NCI-H748 treated with DMSO at 0.1 percent for 48 hours (cell line): ENCODE measurements at regions not wholly inside any gene's neighbourhood (a gene's known extent, or its start where the extent isn't known, plus 50 kb on each side); places are given as distances from the start of the nearest gene placed in this dataset.
"Not testable (repeated sequence)": the region's sequence is repeated elsewhere in the genome, so short reads cannot be mapped to it uniquely, and the experiment has no call there.

Source experiments
- DNase-seq: peaks from one replicate; lab custom pipeline; 2025; lab: John Stamatoyannopoulos, UW

DNA sequence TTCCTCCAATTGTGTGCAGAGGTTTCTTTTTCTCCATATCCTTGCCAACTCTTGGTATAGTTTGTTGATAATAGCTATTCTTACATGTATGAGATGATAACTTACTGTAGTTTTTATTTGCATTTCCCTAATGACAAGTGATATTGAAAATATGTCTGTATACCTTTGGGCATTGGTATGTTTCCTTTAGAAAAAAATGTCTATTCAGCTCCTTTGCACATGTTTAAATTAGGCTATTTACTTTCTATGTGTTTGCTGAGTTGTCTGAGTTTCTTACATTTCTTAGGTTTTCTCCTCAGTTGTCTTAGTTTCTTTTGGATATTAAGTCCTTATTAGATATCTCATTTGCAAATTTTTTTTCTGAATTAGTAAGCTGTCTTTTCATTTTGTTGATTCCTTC, 487.3 kb upstream of the EPHA5 start:
- no peak for DNase-seq

DNA sequence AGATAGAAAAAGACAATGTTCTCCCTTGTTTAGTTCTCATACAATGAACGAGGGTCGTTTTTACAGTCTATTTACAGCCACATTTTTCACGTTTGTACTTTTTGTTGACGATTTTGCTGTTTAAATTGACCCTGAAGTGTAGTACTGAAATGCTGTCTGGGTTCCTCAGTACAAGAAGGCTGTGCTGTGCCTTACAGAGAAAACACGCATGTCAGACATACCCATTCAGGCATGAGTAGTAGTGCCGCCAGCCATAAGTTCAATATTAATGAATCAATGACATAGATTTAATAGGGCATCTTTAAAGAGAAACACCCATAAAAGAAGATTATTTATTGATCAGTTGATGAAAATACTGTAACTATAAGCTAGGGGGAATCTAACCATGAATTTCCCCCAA, 459.8 kb upstream of the EPHA5 start:
- no peak for DNase-seq

DNA sequence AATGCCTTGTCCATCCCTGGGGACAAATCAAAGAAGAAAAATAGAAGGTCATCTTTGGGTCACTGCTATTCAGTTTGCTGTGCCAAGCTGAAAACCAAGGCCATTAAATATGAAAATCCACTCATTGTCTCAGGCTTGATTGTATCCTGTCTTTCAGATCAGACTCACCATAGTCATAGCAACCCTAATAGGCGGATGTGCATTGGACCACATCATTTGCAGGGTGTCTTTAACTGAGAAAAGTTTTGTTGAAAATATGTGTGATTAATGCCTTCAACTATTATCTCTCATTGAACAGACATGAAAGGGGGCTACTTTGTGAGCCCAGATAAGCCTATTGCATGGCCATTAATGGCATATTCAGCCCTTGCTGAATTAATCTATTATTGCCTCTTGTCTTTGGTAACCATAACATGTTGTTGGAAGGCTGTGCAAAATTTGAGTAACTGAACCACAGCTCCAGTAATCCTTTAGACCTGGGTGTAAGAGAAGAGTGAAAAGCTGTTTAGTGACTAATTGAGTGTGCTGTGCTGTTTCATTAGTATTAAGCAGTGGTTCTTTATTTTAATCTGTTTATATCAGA, 453.6 kb upstream of the EPHA5 start:
- DNase-seq: no peak

DNA sequence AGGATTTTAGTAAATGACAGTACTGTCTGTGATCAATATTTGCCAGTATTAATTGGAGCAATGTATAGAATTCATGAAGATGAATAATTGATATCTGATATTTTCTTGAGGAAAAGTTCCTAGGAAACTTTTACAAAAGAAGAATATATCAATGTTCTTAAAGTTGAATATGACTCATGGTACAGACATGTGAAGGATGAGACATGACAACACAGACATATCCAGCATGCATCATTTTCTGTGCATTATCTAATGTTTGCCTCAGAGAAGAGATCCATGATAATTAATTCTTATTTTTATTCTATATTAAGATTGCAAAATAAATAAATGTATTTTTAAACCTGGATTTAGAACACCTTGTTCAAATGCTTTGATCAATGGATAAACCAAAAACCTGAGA, 452.9 kb upstream of the EPHA5 start:
- no peak for DNase-seq

DNA sequence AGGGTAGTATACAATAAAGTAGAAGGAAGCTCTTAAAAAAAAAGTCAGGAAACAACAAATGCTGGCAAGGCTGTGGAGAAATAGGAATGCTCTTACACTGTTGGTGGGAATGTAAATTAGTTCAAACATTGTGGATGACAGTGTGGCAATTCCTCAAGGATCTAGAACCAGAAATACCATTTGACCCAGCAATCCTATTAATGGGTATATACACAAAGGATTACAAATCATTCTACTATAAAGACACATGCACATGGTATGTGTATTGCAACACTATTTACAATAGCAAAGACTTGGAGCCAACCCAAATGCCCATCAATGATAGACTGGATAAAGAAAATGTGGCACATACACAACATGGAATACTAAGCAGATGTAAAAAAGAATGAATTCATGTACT, 444.9 kb upstream of the EPHA5 start:
- DNase-seq: not testable (repeated sequence)

DNA sequence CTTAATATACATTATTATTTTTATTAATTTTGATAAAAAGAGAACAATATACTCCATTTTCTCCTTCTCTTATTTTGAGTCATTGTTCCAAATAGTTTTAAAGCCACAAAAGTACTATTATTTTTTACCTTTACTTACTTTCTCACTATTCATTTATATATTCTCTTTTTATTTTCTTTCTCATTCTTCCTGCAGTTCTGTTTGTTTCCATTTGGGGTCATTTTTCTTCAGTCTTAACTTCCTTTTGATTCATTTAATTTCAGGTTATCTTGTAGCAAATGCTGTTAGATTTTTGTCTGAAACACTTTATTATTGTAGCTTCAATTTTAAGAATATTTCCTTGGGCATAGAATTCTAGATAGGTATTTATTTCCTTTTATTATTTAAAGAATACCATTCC, 438.6 kb upstream of the EPHA5 start:
- DNase-seq: no peak

DNA sequence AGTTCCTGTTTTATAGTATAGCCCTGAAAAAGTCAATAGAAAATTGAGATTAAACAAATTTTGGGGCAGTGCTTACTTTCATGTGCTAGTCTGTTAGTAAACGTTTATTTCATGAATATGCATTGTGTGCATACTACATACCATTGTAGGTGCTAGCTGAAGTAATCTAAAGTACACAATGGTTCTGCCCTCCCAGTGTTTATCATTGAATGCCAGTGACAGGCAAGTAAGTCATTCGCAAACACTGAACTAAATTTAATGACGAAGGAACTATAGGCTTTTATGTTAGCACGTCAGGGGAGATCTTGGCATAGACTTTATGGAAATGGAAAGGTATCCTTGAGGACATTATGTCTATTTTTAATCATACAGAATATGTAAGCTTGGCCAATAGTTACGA, 426.9 kb upstream of the EPHA5 start:
- no peak for DNase-seq

DNA sequence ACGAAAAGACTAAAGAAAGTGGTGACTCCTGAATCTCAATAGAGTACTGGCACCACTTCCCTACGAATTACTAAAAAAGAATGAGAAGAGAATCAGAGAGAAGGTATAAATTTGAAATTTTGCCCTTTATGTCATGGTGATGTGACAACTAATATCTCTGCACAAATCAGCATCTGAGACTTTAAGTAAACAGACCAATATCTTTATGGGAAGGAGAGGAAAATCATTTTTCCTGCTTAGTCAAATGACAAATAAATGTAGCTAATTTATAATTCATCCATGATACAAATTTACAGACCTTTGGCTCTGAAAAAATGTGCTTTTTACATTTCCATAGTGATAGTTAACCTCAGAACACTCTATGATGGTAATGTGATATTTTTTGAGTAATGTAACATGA, 424.8 kb upstream of the EPHA5 start:
- no peak for DNase-seq

DNA sequence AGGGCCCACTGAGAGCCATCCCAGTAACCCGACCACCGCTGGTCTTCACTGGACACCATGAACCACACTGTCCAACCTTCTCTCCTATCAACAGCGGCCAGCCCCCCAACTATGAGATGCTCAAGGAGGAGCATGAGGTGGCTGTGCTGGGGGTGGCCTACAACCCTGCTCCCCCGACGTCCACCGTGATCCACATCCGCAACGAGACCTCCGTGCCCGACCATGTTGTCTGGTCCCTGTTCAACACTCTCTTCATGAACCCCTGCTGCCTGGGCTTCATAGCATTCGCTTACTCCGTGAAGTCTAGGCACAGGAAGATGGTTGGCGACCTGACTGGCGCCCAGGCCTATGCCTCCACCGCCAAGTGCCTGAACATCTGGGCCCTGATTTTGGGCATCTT, 423.8 kb upstream of the EPHA5 start:
- no peak for DNase-seq

DNA sequence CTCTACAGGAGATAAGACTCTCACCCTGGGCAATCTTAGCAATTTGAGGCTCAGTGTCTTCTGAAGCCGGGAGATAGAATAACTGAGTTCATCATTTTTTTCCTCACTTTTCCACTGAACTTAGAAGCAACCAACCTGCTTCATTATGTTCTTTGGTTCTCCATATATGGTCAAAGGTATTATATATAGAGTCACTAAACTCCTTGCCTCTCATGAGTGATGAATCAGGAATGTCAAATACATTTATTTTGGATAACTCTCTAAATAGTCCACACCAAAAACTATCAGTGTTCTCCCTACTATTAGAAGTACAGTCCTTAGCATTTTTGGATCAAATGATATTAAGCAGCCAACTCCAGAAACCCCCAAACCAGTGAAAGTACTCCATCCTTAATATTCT, 421.5 kb upstream of the EPHA5 start:
- DNase-seq: no peak

DNA sequence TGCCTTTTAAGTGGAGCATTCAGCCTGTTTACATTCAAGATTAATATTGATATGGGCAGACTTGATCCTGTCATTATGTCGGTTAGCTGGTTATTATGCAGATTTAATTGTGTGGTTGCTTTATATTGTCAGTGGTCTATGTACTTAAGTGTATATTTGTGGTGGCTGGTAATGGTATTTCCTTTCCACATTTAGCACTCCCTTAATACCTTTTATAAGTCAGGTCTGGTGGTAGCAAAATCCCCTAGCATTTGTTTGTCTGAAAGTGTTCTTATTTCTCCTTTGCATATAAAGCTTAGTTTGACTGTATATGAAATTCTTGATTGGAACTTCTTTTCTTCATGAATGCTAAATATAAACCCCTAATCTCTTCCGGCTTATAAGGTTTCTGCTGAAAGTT, 403.7 kb upstream of the EPHA5 start:
- DNase-seq: no peak

DNA sequence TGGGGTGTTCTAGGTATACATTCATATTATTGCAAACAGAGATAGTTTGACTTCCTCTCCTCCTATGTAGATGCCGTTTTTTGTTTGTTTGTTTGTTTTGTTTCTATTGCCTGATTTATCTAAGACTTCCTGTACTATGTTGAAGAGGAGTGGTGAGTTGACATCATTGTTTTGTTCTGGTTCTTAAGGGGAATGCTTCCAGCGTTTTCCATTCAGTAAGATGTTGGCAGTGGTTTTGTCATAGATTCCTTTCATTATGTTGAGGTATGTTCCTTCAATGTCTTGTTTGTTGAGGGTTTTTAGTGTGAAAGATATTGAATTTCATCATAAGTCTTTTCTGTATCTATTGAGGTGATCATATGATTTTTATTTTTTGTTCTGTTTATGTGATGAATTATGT, 401.6 kb upstream of the EPHA5 start:
- no peak for DNase-seq

DNA sequence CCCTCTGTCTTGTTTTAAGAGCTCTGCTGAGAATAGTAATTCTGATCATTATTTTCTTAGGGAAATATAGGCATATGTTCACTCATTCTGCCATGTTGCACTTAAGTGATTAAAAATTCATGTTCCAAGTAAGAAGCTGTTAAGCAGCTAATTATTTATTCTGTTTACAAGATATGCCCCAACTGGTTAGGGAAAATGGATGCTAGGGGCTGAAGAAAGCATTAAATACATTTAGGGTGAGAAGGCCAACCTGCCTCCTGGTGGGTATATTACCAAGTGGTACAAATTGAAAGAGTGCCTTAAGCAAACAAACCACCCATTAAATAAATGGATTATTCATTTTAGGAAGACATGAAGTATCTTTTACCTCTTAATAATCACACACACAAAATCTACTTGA, 392.6 kb upstream of the EPHA5 start:
- DNase-seq: no peak

DNA sequence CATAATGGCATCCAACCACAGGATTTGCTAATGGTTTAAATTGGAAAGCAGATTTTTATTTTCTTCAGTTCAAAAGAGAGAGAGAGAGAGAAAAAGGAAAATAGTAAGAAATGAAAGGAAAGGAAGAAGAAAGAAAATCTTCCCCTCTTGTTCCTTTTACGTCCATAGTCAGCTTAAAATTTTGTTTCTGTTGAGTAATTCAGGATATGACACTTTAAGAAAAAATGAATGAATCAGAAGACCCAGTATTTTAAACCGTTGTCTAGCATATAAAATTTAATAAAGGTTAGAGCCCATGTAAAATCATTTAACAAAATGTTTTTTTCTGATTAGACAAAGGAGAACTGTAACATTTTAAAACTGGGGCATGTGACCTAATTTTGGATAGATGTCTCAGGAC, 391.8 kb upstream of the EPHA5 start:
- no peak for DNase-seq

DNA sequence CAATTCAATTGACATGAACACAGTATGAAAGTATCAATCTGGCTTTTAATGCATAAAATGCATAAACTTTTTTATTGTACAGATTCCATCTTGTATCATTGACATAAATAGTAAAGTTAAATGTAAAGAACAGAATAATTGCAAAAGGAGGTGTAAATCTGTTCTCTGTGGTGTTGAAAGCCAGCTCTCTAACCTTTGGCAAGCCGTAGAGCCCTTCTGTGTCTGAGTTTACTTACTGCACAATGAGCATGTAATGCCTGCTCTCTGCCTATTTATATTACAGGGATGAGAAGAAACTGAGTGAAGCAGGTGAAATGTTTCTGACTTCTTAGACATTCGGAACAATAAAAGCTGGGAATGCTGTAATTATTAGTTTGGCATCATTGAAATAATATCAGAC, 389.3 kb upstream of the EPHA5 start:
- no peak for DNase-seq

DNA sequence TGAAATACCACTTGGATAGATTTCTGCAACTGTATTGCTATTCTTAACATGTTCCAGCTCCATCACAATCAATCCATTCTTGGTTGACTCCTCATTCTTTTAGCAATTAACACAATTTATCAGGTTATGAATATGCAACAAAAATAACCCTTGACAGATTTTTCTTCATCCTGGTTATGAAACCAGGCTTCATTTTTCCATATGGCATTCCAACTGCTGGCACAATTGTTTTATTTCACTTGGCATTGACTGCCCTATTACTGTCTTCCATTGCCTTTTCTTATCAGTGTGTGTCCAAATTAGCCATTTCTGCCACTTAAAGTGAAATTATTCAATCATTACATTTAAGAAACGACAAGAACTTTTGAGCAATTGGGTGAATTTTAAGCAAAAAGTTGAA, 388.8 kb upstream of the EPHA5 start:
- DNase-seq: no peak

DNA sequence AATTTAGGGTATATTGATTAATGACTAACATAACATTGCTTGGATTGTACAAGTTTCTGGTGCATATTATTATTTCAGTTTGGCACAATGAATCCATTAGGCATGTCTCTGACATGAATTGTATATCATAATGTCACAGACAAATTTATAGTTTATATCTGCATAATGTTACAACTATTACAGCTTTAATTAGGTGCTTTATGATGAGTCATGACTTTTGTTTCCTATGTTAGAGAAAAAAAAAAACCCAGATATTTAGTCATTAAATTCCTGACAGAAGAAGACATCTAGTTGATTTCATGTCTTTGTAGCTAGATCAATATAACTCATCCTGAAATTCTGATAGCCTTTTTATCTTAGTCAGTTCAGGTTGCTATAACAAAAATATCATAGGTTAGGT, 385.7 kb upstream of the EPHA5 start:
- no peak for DNase-seq

DNA sequence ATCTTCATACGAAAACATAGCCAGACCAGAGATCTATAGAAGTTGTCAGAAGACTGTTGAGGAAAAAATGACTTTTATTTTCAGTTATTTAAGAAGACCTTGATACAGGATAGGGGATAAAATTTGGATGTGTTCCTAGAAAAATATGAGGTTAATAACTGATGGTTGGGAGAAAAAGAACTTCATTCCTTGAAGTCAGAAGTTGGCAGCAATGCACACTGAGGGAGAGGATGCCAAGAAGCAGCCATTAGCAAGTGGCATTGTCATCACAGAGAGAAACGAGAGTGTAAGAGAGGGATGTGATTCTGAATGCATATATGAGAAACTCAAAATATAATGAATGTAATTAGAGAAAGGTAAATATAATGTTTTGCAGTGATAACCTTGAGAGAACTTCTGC, 382.1 kb upstream of the EPHA5 start:
- DNase-seq: no peak

DNA sequence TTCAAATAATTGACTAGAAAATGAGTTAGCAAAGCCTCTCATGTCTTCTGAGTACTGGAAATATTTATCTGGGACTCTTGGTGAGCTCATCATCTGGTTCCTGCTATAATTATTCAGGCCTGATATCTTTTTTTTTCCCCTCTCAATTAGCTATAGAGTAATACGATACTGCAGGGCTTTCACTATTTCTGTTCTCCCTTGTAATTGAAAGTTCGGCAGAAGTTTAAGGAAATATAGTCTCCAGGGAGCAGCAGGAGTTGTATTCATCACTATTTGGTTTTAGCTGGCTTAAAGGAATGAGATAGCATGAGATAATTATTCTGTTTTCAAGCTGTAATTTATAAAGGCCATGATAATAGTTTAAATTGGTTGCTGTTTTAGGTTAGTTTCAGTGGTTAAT, 378.6 kb upstream of the EPHA5 start:
- no peak for DNase-seq

DNA sequence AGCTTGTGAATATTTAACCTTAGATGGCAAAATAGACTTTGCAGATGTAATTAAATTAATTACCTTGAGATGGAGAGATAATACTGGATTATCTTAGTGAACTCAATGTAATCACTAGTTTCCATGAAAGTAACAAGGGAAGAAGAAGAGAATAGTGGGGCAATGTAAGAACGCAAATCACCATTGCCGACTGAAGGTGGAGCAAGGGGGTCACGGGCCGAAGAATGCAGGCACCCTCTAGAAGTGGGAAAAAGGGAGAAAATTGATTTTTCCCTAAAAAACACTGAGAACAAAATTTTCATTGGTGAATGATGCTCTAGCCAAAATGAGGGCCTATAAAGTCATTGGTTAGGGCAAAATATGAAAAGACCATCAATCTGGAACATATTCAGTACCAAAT, 375.6 kb upstream of the EPHA5 start:
- no peak for DNase-seq

DNA sequence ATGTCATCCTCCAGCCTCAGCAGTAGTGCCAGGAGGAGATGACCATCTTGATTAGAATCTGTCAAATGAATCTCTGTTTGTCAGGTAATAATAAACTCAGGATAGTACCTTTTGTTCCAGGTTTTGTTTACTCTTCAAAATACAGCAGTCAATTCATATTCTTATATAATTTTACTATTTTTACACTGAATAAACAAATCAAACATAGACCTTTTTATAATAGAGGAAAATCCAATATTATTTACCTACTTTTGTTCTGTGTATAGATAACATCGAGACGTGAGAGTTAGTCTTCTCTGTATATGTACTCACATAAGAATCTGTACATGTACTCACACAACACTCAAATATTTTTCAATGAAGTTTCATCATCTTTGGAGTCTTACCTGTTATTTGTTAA, 365.4 kb upstream of the EPHA5 start:
- no peak for DNase-seq

DNA sequence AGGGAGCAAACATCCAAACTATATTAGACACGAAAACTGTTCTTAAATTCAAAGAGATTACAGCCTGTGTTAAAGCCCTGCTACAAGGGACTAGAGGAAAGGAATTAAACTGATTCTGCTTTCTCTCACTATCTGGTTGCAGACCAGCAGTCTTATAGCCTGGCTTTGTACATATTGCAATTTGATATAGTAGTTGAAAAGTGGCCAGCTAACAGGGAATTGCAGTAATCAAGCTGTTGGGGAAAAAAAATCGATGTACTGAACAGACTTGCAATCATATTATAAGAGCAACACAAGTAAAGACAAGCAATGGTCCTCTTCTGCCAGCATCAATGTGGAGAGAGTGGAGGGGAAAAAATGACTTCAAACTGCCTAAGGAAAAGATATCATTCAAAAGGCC, 364.4 kb upstream of the EPHA5 start:
- no peak for DNase-seq

DNA sequence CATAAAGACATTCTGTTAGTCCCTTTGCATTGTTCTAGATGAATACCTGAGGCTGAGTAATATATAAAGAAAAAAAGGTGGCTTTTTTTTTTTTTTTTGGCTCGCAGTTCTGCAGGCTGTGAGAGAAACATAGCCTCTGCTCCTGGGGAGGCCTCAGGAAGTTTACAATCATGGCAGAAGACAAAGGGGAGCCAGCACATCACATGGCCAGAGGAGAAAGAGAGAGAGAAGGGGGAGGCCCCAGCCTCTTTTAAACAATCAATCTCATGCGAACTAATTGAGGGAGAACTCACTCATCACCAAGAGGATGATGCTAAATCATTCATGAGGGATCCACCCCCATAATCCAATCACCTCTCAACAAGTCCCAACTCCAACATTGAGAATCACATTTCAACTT, 364.0 kb upstream of the EPHA5 start:
- DNase-seq: no peak

DNA sequence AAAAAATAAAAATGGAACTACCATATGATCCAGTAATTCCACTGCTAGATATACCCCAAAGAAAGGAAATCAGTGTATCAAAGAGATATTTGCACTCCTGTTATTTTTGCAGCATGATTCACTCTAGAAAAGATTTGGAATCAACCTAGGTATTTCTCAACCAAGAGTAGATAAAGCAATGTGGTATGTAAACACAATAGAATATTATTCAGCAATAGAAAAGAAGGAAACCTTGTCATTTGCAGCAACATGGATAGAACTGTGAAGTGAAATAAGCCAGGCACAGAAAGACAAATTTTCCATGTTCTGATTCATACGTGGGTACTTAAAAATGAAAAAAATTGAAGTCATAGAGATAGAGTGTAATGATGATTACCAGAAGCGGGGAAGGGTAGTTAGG, 362.3 kb upstream of the EPHA5 start:
- no peak for DNase-seq

DNA sequence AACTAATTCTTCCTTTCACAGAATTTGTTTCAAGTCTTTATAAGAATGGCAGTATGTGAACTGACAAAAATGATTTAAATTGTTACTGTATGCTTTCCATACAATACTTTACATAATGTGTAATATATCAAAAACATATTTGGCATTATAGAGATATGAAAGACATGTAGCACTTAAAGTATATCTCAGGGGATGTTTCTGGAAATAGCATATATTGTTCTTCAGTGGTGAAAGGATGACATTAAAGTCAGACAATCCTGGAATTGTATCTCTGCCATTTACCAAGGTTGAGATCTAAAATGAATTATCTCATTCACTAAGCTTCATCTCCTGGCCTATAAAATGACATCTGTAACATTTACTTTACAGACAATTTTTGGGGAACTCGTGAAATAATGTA, 358.4 kb upstream of the EPHA5 start:
- DNase-seq: no peak
